ENCODE measurements at regions not wholly inside any gene's neighbourhood (a gene's known extent, or its start where the extent isn't known, plus 50 kb on each side); places are given as distances from the start of the nearest gene placed in this dataset.
"Not testable (repeated sequence)": the region's sequence is repeated elsewhere in the genome, so short reads cannot be mapped to it uniquely, and the experiment has no call there.

GRCh38 chr4:141340458-141340857 lies 119.8 kb downstream of the ZNF330 start:
- no peak for DNase-seq (ENCODE audit: low read depth, low spot score)

GRCh38 chr4:141346144-141346543 lies 125.4 kb downstream of the ZNF330 start:
- no peak for DNase-seq (ENCODE audit: low read depth, low spot score)

- no peak for DNase-seq (ENCODE audit: low read depth, low spot score)
Measured at GRCh38 chr4:141347684-141348083, 127.0 kb downstream of the ZNF330 start.

GRCh38 chr4:141348125-141348524 lies 127.4 kb downstream of the ZNF330 start:
- no peak for DNase-seq (ENCODE audit: low read depth, low spot score)

GRCh38 chr4:141348573-141348972 lies 127.9 kb downstream of the ZNF330 start:
- DNase-seq (ENCODE audit: low read depth, low spot score), result no peak

- no peak for DNase-seq (ENCODE audit: low read depth, low spot score)
Measured at GRCh38 chr4:141349236-141349635, 128.5 kb downstream of the ZNF330 start.

GRCh38 chr4:141350122-141350905 lies 129.6 kb downstream of the ZNF330 start:
- DNase-seq (ENCODE audit: low read depth, low spot score), result no peak

- DNase-seq (ENCODE audit: low read depth, low spot score), result no peak
Measured at GRCh38 chr4:141352331-141352730, 131.6 kb downstream of the ZNF330 start.

GRCh38 chr4:141352909-141353525 lies 132.3 kb downstream of the ZNF330 start:
- no peak for DNase-seq (ENCODE audit: low read depth, low spot score)

- no peak for DNase-seq (ENCODE audit: low read depth, low spot score)
Measured at GRCh38 chr4:141356321-141356962, 135.7 kb downstream of the ZNF330 start.

- DNase-seq (ENCODE audit: low read depth, low spot score), result no peak
Measured at GRCh38 chr4:141356963-141357335, 136.3 kb downstream of the ZNF330 start.

- not testable (repeated sequence) for DNase-seq (ENCODE audit: low read depth, low spot score)
Measured at GRCh38 chr4:141368241-141368640, 147.5 kb downstream of the ZNF330 start.

- DNase-seq (ENCODE audit: low read depth, low spot score), result no peak
Measured at GRCh38 chr4:141371206-141371605, 150.5 kb downstream of the ZNF330 start.

GRCh38 chr4:141375855-141376254 lies 155.2 kb downstream of the ZNF330 start:
- DNase-seq (ENCODE audit: low read depth, low spot score), result no peak

GRCh38 chr4:141376769-141377168 lies 156.1 kb downstream of the ZNF330 start:
- no peak for DNase-seq (ENCODE audit: low read depth, low spot score)

GRCh38 chr4:141387299-141387698 lies 166.6 kb downstream of the ZNF330 start:
- no peak for DNase-seq (ENCODE audit: low read depth, low spot score)

- no peak for DNase-seq (ENCODE audit: low read depth, low spot score)
Measured at GRCh38 chr4:141388481-141388880, 167.8 kb downstream of the ZNF330 start.

- DNase-seq (ENCODE audit: low read depth, low spot score), result no peak
Measured at GRCh38 chr4:141389649-141390048, 169.0 kb downstream of the ZNF330 start.

GRCh38 chr4:141390571-141390970 lies 169.9 kb downstream of the ZNF330 start:
- DNase-seq (ENCODE audit: low read depth, low spot score), result no peak

GRCh38 chr4:141391293-141391692 lies 170.6 kb downstream of the ZNF330 start:
- DNase-seq (ENCODE audit: low read depth, low spot score), result no peak

- DNase-seq (ENCODE audit: low read depth, low spot score), result no peak
Measured at GRCh38 chr4:141391771-141392170, 171.1 kb downstream of the ZNF330 start.

- DNase-seq (ENCODE audit: low read depth, low spot score), result no peak
Measured at GRCh38 chr4:141395246-141395830, 174.6 kb downstream of the ZNF330 start.

Measured in activated naive CD8-positive, alpha-beta T cell treated with anti-CD3 and anti-CD28 coated beads, Interleukin-2, amount 50 U/mL, for 16 hours (primary cell).